ENCODE measurements at regions not wholly inside any gene's neighbourhood (a gene's known extent, or its start where the extent isn't known, plus 50 kb on each side); places are given as distances from the start of the nearest gene placed in this dataset.

GRCh38 chr6:74677463-74677862 lies 528.4 kb downstream of the COL12A1 start (continued):
- TF ChIP-seq ZNF462 (CRISPR knock-in tag; IDR thresholded peaks at IDR 0.05) (no peak), CREB1 (CRISPR knock-in tag; IDR thresholded peaks at IDR 0.05; ENCODE audit: low read depth) (no peak), ETS1 (IDR thresholded peaks at IDR 0.05) (no peak)

- Histone ChIP-seq H3K36me3 (ENCODE audit: insufficient read depth) (no peaks in the 10 kb centered on the region; the same call in 1 of the 2 replicates), H3K9me2 (ENCODE audit: insufficient read depth) (no peaks in the 10 kb centered on the region), H3K79me2 (replicated peaks; ENCODE audit: insufficient read depth) (no peaks in the 10 kb centered on the region), H3K27ac (ENCODE audit: low read depth) (no peak overlapping the region), H3K4me1 (ENCODE audit: insufficient read depth) (no peaks in the 10 kb centered on the region), H4K20me1 (replicated peaks; ENCODE audit: insufficient read depth) (no peaks in the 10 kb centered on the region), H3K4me3 (no peak overlapping the region), H2AFZ (no peak overlapping the region), H3K27me3 (ENCODE audit: insufficient read depth) (no peaks in the 10 kb centered on the region), H3F3A (replicated peaks; ENCODE audit: low read depth) (no peaks in the 10 kb centered on the region), H3K4me2 (no peak overlapping the region)
- Mint-ChIP-seq H3K27me3 (ENCODE audit: insufficient read depth, low read depth, poor library complexity) (no peaks in the 10 kb centered on the region), H3K4me1 (no peaks in the 10 kb centered on the region), H3K27ac (no peak overlapping the region), H3K36me3 (ENCODE audit: low read depth) (peaks cover 3% of the 10 kb centered on the region; the same call in 1 of the 3 replicates), H3K4me3 (no peak overlapping the region), H3K9me3 (peaks cover 4% of the 10 kb centered on the region; the same call in 2 of the 3 replicates)
- DNase-seq (ENCODE audit: low spot score) = no peak
- no peak for ATAC-seq
- TF ChIP-seq JUNB (IDR thresholded peaks at IDR 0.05; ENCODE audit: unreplicated experiment) (no peak), STAT1 (IDR thresholded peaks at IDR 0.05; ENCODE audit: unreplicated experiment) (no peak), POLR2AphosphoS5 (IDR thresholded peaks at IDR 0.05; ENCODE audit: low read depth) (no peak), REST (IDR thresholded peaks at IDR 0.05; ENCODE audit: unreplicated experiment) (no peak), EZH2 (IDR thresholded peaks at IDR 0.05; ENCODE audit: low read depth, unreplicated experiment) (no peak), ZNF331 (CRISPR knock-in tag; IDR thresholded peaks at IDR 0.05; ENCODE audit: low read depth) (no peak), NANOG (IDR thresholded peaks at IDR 0.05; ENCODE audit: borderline replicate concordance) (no peak), EZH2phosphoT487 (IDR thresholded peaks at IDR 0.05; ENCODE audit: unreplicated experiment) (no peak), CREB1 (CRISPR knock-in tag; IDR thresholded peaks at IDR 0.05; ENCODE audit: low read depth) (no peak)
These were observed 528.9 kb downstream of the COL12A1 start for GRCh38 chr6:74676906-74677305.

Data from GM23338 (cell line).